NCI-H2196 (cell line): ENCODE measurements at regions not wholly inside any gene's neighbourhood (a gene's known extent, or its start where the extent isn't known, plus 50 kb on each side); places are given as distances from the start of the nearest gene placed in this dataset.
"Not testable (repeated sequence)": the region's sequence is repeated elsewhere in the genome, so short reads cannot be mapped to it uniquely, and the experiment has no call there.

Experiments
- DNase-seq: peaks from one replicate; lab custom pipeline; 2025; ENCODE audit not compliant: unreplicated experiment; lab: John Stamatoyannopoulos, UW

- DNase-seq, result no peak
Observed at GRCh38 chr6:4359108-4359730, 223.8 kb upstream of the ECI2 start.

- DNase-seq, result peak; percentile 31
Observed at GRCh38 chr6:4358414-4359107, 223.2 kb upstream of the ECI2 start.

- not testable (repeated sequence) for DNase-seq
Observed at GRCh38 chr6:4357660-4358152, 222.3 kb upstream of the ECI2 start.

- no peak for DNase-seq
Observed at GRCh38 chr6:4356899-4357659, 221.7 kb upstream of the ECI2 start.

GRCh38 chr6:4355241-4355640 is 219.9 kb upstream of the ECI2 start:
- DNase-seq, result no peak

- DNase-seq, result no peak
Observed at GRCh38 chr6:4354181-4354580, 218.8 kb upstream of the ECI2 start.

- no peak for DNase-seq
Observed at GRCh38 chr6:4352731-4353130, 217.4 kb upstream of the ECI2 start.

- DNase-seq, result no peak
Observed at GRCh38 chr6:4352322-4352669, 216.9 kb upstream of the ECI2 start.

- DNase-seq, result no peak
Observed at GRCh38 chr6:4351520-4352321, 216.3 kb upstream of the ECI2 start.

- no peak for DNase-seq
Observed at GRCh38 chr6:4350567-4351519, 215.5 kb upstream of the ECI2 start.

- no peak for DNase-seq
Observed at GRCh38 chr6:4349931-4350330, 214.6 kb upstream of the ECI2 start.

- no peak for DNase-seq
Observed at GRCh38 chr6:4349323-4349722, 213.9 kb upstream of the ECI2 start.

- no peak for DNase-seq
Observed at GRCh38 chr6:4348462-4349112, 213.2 kb upstream of the ECI2 start.

- no peak for DNase-seq
Observed at GRCh38 chr6:4347877-4348276, 212.5 kb upstream of the ECI2 start.

- DNase-seq, result no peak
Observed at GRCh38 chr6:4346659-4347333, 211.4 kb upstream of the ECI2 start.

GRCh38 chr6:4345543-4345942 is 210.2 kb upstream of the ECI2 start:
- DNase-seq, result no peak

GRCh38 chr6:4344317-4344899 is 209.0 kb upstream of the ECI2 start:
- DNase-seq, result no peak

- no peak for DNase-seq
Observed at GRCh38 chr6:4342407-4343137, 207.2 kb upstream of the ECI2 start.
